ENCODE measurements at regions not wholly inside any gene's neighbourhood (a gene's known extent, or its start where the extent isn't known, plus 50 kb on each side); places are given as distances from the start of the nearest gene placed in this dataset.

DNA sequence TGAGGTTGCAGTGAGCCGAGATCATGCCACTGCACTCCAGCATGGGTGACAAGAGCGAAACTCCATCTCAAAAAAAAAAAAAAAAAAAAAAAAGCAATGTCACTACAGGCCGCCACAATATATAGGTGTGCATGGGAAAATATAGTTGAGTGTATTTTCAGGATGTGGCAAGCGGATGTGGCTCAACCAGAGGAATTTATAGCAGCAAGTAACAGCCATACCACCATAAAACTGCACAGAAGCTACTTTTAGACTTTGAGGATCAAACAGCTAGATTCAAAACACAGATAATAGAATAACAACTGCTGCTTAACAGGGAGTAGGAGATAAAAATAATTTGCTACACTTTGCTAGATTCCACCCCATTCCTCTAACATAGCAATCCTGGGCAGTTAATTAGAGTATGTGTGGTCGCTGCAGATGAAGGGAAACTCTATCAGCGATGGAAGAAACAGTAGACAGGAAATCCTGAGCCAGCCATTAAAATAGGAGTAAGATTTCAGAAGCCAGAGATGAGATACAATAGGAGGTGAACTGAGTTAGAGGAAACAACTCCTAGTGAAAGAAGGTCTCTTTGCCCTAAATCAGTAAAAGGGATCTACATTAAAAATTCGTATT is 318.7 kb upstream of the STT3B start:
- H3K9me3 Mint-ChIP-seq (ENCODE audit: unreplicated experiment), result no peaks in the 10 kb centered on the region

DNA sequence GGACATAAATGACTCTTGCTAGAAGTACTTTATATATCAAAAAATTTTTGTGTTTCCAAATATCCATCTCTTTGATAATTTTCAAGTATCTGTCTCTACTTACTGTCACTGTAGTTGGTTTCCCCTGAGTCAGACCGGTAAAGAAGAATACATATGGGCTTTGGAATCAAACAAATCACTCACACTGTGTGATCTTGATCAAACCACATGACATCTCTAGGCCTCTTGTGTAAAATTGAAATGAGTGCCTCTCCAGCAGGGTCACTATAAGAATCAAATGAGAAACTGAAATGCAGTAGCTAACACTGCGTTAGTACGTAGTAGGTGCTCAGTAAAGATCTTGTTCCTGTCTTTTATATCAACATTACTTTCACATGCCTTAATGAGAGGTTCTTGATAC is 314.6 kb upstream of the STT3B start:
- peaks cover 5% of the 10 kb centered on the region for H3K36me3 Mint-ChIP-seq (ENCODE audit: insufficient read depth, unreplicated experiment)
- no peaks in the 10 kb centered on the region for H3K27me3 ChIP-seq (replicated peaks; ENCODE audit: control insufficient read depth, insufficient read depth, low read length)
- no peaks in the 10 kb centered on the region for H3K27me3 Mint-ChIP-seq (ENCODE audit: insufficient read depth, unreplicated experiment)
- no peak for DNase-seq
- H3K4me1 ChIP-seq, result peaks cover 7% of the 10 kb centered on the region; the same call in 1 of the 2 replicates
- H3K9me3 Mint-ChIP-seq (ENCODE audit: unreplicated experiment), result no peaks in the 10 kb centered on the region
- peaks cover 5% of the 10 kb centered on the region for H3K4me1 Mint-ChIP-seq (ENCODE audit: low read depth, unreplicated experiment)
- H3K4me3 ChIP-seq (ENCODE audit: low read depth, low read length), result no peak overlapping the region
- H3K4me3 Mint-ChIP-seq (ENCODE audit: unreplicated experiment), result no peak overlapping the region
- no peaks in the 10 kb centered on the region for H3K36me3 ChIP-seq (ENCODE audit: control insufficient read depth, insufficient read depth, low read length)
- no peaks in the 10 kb centered on the region for H3K9me3 ChIP-seq
- H3K27ac Mint-ChIP-seq (ENCODE audit: unreplicated experiment), result no peak overlapping the region
- POLR2A ChIA-PET, result no interaction called here
- BruUV-seq (replicated peaks), result no TSS peak
- intact Hi-C loops (cut with micrococcal nuclease; ENCODE audit: unreplicated experiment), result no loop called here
- CTCF ChIA-PET, result interaction anchor here (0.5 kb wide), 1 partner anchor 668 kb away, joined by 3 read pairs; no protein-coding TSS in a partner anchor
- TF ChIP-seq, protein P1, sequence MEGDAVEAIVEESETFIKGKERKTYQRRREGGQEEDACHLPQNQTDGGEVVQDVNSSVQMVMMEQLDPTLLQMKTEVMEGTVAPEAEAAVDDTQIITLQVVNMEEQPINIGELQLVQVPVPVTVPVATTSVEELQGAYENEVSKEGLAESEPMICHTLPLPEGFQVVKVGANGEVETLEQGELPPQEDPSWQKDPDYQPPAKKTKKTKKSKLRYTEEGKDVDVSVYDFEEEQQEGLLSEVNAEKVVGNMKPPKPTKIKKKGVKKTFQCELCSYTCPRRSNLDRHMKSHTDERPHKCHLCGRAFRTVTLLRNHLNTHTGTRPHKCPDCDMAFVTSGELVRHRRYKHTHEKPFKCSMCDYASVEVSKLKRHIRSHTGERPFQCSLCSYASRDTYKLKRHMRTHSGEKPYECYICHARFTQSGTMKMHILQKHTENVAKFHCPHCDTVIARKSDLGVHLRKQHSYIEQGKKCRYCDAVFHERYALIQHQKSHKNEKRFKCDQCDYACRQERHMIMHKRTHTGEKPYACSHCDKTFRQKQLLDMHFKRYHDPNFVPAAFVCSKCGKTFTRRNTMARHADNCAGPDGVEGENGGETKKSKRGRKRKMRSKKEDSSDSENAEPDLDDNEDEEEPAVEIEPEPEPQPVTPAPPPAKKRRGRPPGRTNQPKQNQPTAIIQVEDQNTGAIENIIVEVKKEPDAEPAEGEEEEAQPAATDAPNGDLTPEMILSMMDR (IDR thresholded peaks at IDR 0.05; ENCODE audit: insufficient read depth in 1 of 2, low read depth in 1 of 2, low read length in 1 of 2, severe bottlenecking in 1 of 2, unreplicated experiment in 1 of 2), result no peak

More for the DNA sequence above, 318.7 kb upstream of the STT3B start:
- Mint-ChIP-seq H3K4me1 (ENCODE audit: low read depth, unreplicated experiment) (peaks cover 5% of the 10 kb centered on the region), H3K27ac (ENCODE audit: unreplicated experiment) (no peak overlapping the region), H3K27me3 (ENCODE audit: insufficient read depth, unreplicated experiment) (no peaks in the 10 kb centered on the region), H3K4me3 (ENCODE audit: unreplicated experiment) (no peak overlapping the region), H3K36me3 (ENCODE audit: insufficient read depth, unreplicated experiment) (peaks cover 5% of the 10 kb centered on the region)
- no TSS peak for BruUV-seq (replicated peaks)
- CTCF ChIA-PET, result interaction anchor here (0.7 kb wide), 1 partner anchor 318 kb away, joined by 9 read pairs; the partner anchor contains the start of gene STT3B
- no peak for DNase-seq
- Histone ChIP-seq H3K36me3 (ENCODE audit: control insufficient read depth, insufficient read depth, low read length) (no peaks in the 10 kb centered on the region), H3K4me3 (ENCODE audit: low read depth, low read length) (no peak overlapping the region), H3K4me1 (0 out of 2 replicates have a peak, but pooled peaks cover 3% of the 10 kb centered on the region), H3K27me3 (replicated peaks; ENCODE audit: control insufficient read depth, insufficient read depth, low read length) (no peaks in the 10 kb centered on the region), H3K9me3 (no peaks in the 10 kb centered on the region)
- POLR2A ChIA-PET, result no interaction called here
- TF ChIP-seq, protein P1 (IDR thresholded peaks at IDR 0.05; ENCODE audit: insufficient read depth in 1 of 2, low read depth in 1 of 2, low read length in 1 of 2, severe bottlenecking in 1 of 2, unreplicated experiment in 1 of 2), result no peak
- intact Hi-C loops (cut with micrococcal nuclease; ENCODE audit: unreplicated experiment), result no loop called here

DNA sequence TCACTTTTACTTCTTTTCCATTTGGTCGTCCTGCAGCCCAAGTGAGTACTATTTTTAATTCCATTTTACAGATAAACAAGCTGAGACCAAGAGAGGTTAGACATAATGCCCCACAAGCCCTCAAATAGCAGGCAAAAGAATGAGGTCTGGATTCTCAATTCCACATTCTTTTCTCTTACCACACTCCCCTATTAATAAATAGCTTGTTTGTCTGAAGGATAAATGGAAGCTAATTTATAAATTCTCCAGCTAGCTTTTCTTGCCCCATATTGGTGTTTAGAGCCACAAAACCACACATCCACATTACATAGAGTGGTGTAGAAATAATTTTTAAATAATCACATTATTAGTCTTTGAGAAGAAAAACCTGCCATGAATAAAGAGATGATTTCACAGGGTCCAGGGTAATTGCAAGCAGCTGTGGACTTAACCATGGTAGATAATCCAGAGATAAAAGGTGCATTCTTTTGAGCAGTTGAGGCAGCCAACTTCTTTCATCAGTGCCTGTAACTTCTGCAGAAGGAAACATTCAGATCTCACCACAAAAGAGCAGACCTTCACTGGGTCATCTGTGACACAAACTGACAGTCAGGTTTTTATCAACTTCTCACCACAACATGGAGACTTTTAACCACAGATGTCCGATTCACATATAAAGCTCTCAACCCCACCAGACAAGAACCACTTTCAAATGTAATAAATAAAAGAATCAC is 313.4 kb upstream of the STT3B start:
- Histone ChIP-seq H3K9me3 (no peaks in the 10 kb centered on the region), H3K4me1 (peaks cover 7% of the 10 kb centered on the region; the same call in 1 of the 2 replicates), H3K36me3 (ENCODE audit: control insufficient read depth, insufficient read depth, low read length) (no peaks in the 10 kb centered on the region), H3K4me3 (ENCODE audit: low read depth, low read length) (no peak overlapping the region), H3K27me3 (replicated peaks; ENCODE audit: control insufficient read depth, insufficient read depth, low read length) (no peaks in the 10 kb centered on the region)
- Mint-ChIP-seq H3K4me3 (ENCODE audit: unreplicated experiment) (no peak overlapping the region), H3K36me3 (ENCODE audit: insufficient read depth, unreplicated experiment) (peaks cover 5% of the 10 kb centered on the region), H3K27ac (ENCODE audit: unreplicated experiment) (no peak overlapping the region), H3K27me3 (ENCODE audit: insufficient read depth, unreplicated experiment) (no peaks in the 10 kb centered on the region), H3K9me3 (ENCODE audit: unreplicated experiment) (no peaks in the 10 kb centered on the region), H3K4me1 (ENCODE audit: low read depth, unreplicated experiment) (peaks cover under 1% of the 10 kb centered on the region)
- CTCF ChIA-PET, result no interaction called here
- POLR2A ChIA-PET, result interaction anchor here (1.3 kb wide), 1 partner anchor 313 kb away, joined by 3 read pairs; the partner anchor contains the start of gene STT3B
- intact Hi-C loops (cut with micrococcal nuclease; ENCODE audit: unreplicated experiment), result no loop called here
- TF ChIP-seq, protein P1 (IDR thresholded peaks at IDR 0.05; ENCODE audit: insufficient read depth in 1 of 2, low read depth in 1 of 2, low read length in 1 of 2, severe bottlenecking in 1 of 2, unreplicated experiment in 1 of 2), result no peak
- no TSS peak for BruUV-seq (replicated peaks)
- DNase-seq, result no peak
